ENCODE measurements at regions not wholly inside any gene's neighbourhood (a gene's known extent, or its start where the extent isn't known, plus 50 kb on each side); places are given as distances from the start of the nearest gene placed in this dataset.

GRCh38 chr6:144834426-144835038, 549.4 kb downstream of the UTRN start:
- H2AFZ ChIP-seq (ENCODE audit: low read depth, low read length): no peak overlapping the region
- no peaks in the 10 kb centered on the region for H3K9me3 ChIP-seq (ENCODE audit: low read length)
- no peaks in the 10 kb centered on the region for H3K4me1 ChIP-seq (ENCODE audit: insufficient read depth, low read length)
- H3K4me3 ChIP-seq (ENCODE audit: low read length): no peak overlapping the region
- H3K36me3 ChIP-seq (ENCODE audit: insufficient read depth, low read length): peaks cover 45% of the 10 kb centered on the region
- H3K27me3 ChIP-seq (ENCODE audit: insufficient read depth, low read length): no peaks in the 10 kb centered on the region

GRCh38 chr6:144835322-144835973, 550.3 kb downstream of the UTRN start:
- Histone ChIP-seq H3K4me1 (ENCODE audit: insufficient read depth, low read length) (peaks cover 2% of the 10 kb centered on the region), H3K9me3 (ENCODE audit: low read length) (no peaks in the 10 kb centered on the region), H2AFZ (ENCODE audit: low read depth, low read length) (no peak overlapping the region), H3K36me3 (ENCODE audit: insufficient read depth, low read length) (peaks cover 45% of the 10 kb centered on the region), H3K4me3 (ENCODE audit: low read length) (no peak overlapping the region), H3K27me3 (ENCODE audit: insufficient read depth, low read length) (no peaks in the 10 kb centered on the region)

GRCh38 chr6:144840619-144841018, 555.5 kb downstream of the UTRN start:
- no peaks in the 10 kb centered on the region for H3K9me3 ChIP-seq (ENCODE audit: low read length)
- peaks cover 9% of the 10 kb centered on the region for H3K4me1 ChIP-seq (ENCODE audit: insufficient read depth, low read length)
- no peaks in the 10 kb centered on the region for H3K27me3 ChIP-seq (ENCODE audit: insufficient read depth, low read length)
- no peak overlapping the region for H2AFZ ChIP-seq (ENCODE audit: low read depth, low read length)
- H3K36me3 ChIP-seq (ENCODE audit: insufficient read depth, low read length): peaks cover 41% of the 10 kb centered on the region
- H3K4me3 ChIP-seq (ENCODE audit: low read length): no peak overlapping the region

- Histone ChIP-seq H3K9me3 (ENCODE audit: low read length) (peaks cover 1% of the 10 kb centered on the region), H3K4me3 (ENCODE audit: low read length) (no peak overlapping the region), H3K27me3 (ENCODE audit: insufficient read depth, low read length) (no peaks in the 10 kb centered on the region), H2AFZ (ENCODE audit: low read depth, low read length) (no peak overlapping the region), H3K36me3 (ENCODE audit: insufficient read depth, low read length) (peaks cover 17% of the 10 kb centered on the region), H3K4me1 (ENCODE audit: insufficient read depth, low read length) (peaks cover 9% of the 10 kb centered on the region)
Measured at GRCh38 chr6:144843701-144844100, 558.6 kb downstream of the UTRN start.

GRCh38 chr6:144844596-144844995, 559.5 kb downstream of the UTRN start:
- H3K36me3 ChIP-seq (ENCODE audit: insufficient read depth, low read length): peaks cover 16% of the 10 kb centered on the region
- no peaks in the 10 kb centered on the region for H3K27me3 ChIP-seq (ENCODE audit: insufficient read depth, low read length)
- H3K9me3 ChIP-seq (ENCODE audit: low read length): peaks cover 1% of the 10 kb centered on the region
- no peak overlapping the region for H3K4me3 ChIP-seq (ENCODE audit: low read length)
- H3K4me1 ChIP-seq (ENCODE audit: insufficient read depth, low read length): peaks cover 9% of the 10 kb centered on the region
- H2AFZ ChIP-seq (ENCODE audit: low read depth, low read length): no peak overlapping the region

GRCh38 chr6:144845186-144845585, 560.1 kb downstream of the UTRN start:
- H3K4me1 ChIP-seq (ENCODE audit: insufficient read depth, low read length): peaks cover 9% of the 10 kb centered on the region
- H3K9me3 ChIP-seq (ENCODE audit: low read length): peaks cover 3% of the 10 kb centered on the region
- H2AFZ ChIP-seq (ENCODE audit: low read depth, low read length): no peak overlapping the region
- H3K27me3 ChIP-seq (ENCODE audit: insufficient read depth, low read length): no peaks in the 10 kb centered on the region
- H3K4me3 ChIP-seq (ENCODE audit: low read length): no peak overlapping the region
- peaks cover 14% of the 10 kb centered on the region for H3K36me3 ChIP-seq (ENCODE audit: insufficient read depth, low read length)

- Histone ChIP-seq H3K27me3 (ENCODE audit: insufficient read depth, low read length) (no peaks in the 10 kb centered on the region), H2AFZ (ENCODE audit: low read depth, low read length) (no peak overlapping the region), H3K4me1 (ENCODE audit: insufficient read depth, low read length) (no peaks in the 10 kb centered on the region), H3K9me3 (ENCODE audit: low read length) (peaks cover 3% of the 10 kb centered on the region), H3K4me3 (ENCODE audit: low read length) (no peak overlapping the region), H3K36me3 (ENCODE audit: insufficient read depth, low read length) (peaks cover 24% of the 10 kb centered on the region)
Measured at GRCh38 chr6:144847916-144848315, 562.8 kb downstream of the UTRN start.

- H3K4me1 ChIP-seq (ENCODE audit: insufficient read depth, low read length): no peaks in the 10 kb centered on the region
- peaks cover 3% of the 10 kb centered on the region for H3K9me3 ChIP-seq (ENCODE audit: low read length)
- H2AFZ ChIP-seq (ENCODE audit: low read depth, low read length): no peak overlapping the region
- no peak overlapping the region for H3K4me3 ChIP-seq (ENCODE audit: low read length)
- H3K27me3 ChIP-seq (ENCODE audit: insufficient read depth, low read length): no peaks in the 10 kb centered on the region
- peaks cover 28% of the 10 kb centered on the region for H3K36me3 ChIP-seq (ENCODE audit: insufficient read depth, low read length)
Measured at GRCh38 chr6:144849920-144850319, 564.8 kb downstream of the UTRN start.

GRCh38 chr6:144853603-144854002, 568.5 kb downstream of the UTRN start:
- Histone ChIP-seq H3K4me1 (ENCODE audit: insufficient read depth, low read length) (no peaks in the 10 kb centered on the region), H3K4me3 (ENCODE audit: low read length) (no peak overlapping the region), H3K9me3 (ENCODE audit: low read length) (peaks cover 2% of the 10 kb centered on the region), H2AFZ (ENCODE audit: low read depth, low read length) (no peak overlapping the region), H3K36me3 (ENCODE audit: insufficient read depth, low read length) (peaks cover 26% of the 10 kb centered on the region), H3K27me3 (ENCODE audit: insufficient read depth, low read length) (no peaks in the 10 kb centered on the region)

- peaks cover 23% of the 10 kb centered on the region for H3K36me3 ChIP-seq (ENCODE audit: insufficient read depth, low read length)
- H3K9me3 ChIP-seq (ENCODE audit: low read length): peaks cover 2% of the 10 kb centered on the region
- no peaks in the 10 kb centered on the region for H3K27me3 ChIP-seq (ENCODE audit: insufficient read depth, low read length)
- H3K4me3 ChIP-seq (ENCODE audit: low read length): no peak overlapping the region
- H2AFZ ChIP-seq (ENCODE audit: low read depth, low read length): no peak overlapping the region
- H3K4me1 ChIP-seq (ENCODE audit: insufficient read depth, low read length): no peaks in the 10 kb centered on the region
Measured at GRCh38 chr6:144854654-144855053, 569.5 kb downstream of the UTRN start.

- no peaks in the 10 kb centered on the region for H3K9me3 ChIP-seq (ENCODE audit: low read length)
- H2AFZ ChIP-seq (ENCODE audit: low read depth, low read length): no peak overlapping the region
- H3K4me3 ChIP-seq (ENCODE audit: low read length): no peak overlapping the region
- H3K27me3 ChIP-seq (ENCODE audit: insufficient read depth, low read length): no peaks in the 10 kb centered on the region
- no peaks in the 10 kb centered on the region for H3K4me1 ChIP-seq (ENCODE audit: insufficient read depth, low read length)
- H3K36me3 ChIP-seq (ENCODE audit: insufficient read depth, low read length): peaks cover 22% of the 10 kb centered on the region
Measured at GRCh38 chr6:144855375-144855774, 570.2 kb downstream of the UTRN start.

- peaks cover 16% of the 10 kb centered on the region for H3K36me3 ChIP-seq (ENCODE audit: insufficient read depth, low read length)
- H2AFZ ChIP-seq (ENCODE audit: low read depth, low read length): no peak overlapping the region
- no peak overlapping the region for H3K4me3 ChIP-seq (ENCODE audit: low read length)
- H3K27me3 ChIP-seq (ENCODE audit: insufficient read depth, low read length): no peaks in the 10 kb centered on the region
- no peaks in the 10 kb centered on the region for H3K9me3 ChIP-seq (ENCODE audit: low read length)
- no peaks in the 10 kb centered on the region for H3K4me1 ChIP-seq (ENCODE audit: insufficient read depth, low read length)
Measured at GRCh38 chr6:144855812-144856531, 570.8 kb downstream of the UTRN start.

- Histone ChIP-seq H3K4me3 (ENCODE audit: low read length) (no peak overlapping the region), H2AFZ (ENCODE audit: low read depth, low read length) (no peak overlapping the region), H3K9me3 (ENCODE audit: low read length) (no peaks in the 10 kb centered on the region), H3K27me3 (ENCODE audit: insufficient read depth, low read length) (no peaks in the 10 kb centered on the region), H3K36me3 (ENCODE audit: insufficient read depth, low read length) (peaks cover 16% of the 10 kb centered on the region), H3K4me1 (ENCODE audit: insufficient read depth, low read length) (no peaks in the 10 kb centered on the region)
Measured at GRCh38 chr6:144856622-144857021, 571.5 kb downstream of the UTRN start.

Data from neuron (in vitro differentiated cells).